ENCODE measurements at regions not wholly inside any gene's neighbourhood (a gene's known extent, or its start where the extent isn't known, plus 50 kb on each side); places are given as distances from the start of the nearest gene placed in this dataset.

- intact Hi-C loops (cut with micrococcal nuclease) = no loop called here
- DNase-seq = no peak
- no peak overlapping the region for H3K4me3 Mint-ChIP-seq
- H3K36me3 Mint-ChIP-seq = no peaks in the 10 kb centered on the region
- no peaks in the 10 kb centered on the region for H3K4me1 Mint-ChIP-seq (ENCODE audit: low read depth)
- H3K9me3 Mint-ChIP-seq = no peaks in the 10 kb centered on the region
- no peak overlapping the region for H3K27ac Mint-ChIP-seq
- POLR2A ChIA-PET = no interaction called here
- CTCF ChIA-PET = no interaction called here
- H3K27me3 Mint-ChIP-seq = no peaks in the 10 kb centered on the region
These were observed 188.3 kb upstream of the EOMES start for GRCh38 chr3:27910456-27910855.

- CTCF ChIA-PET = no interaction called here
- Mint-ChIP-seq H3K36me3 (no peaks in the 10 kb centered on the region), H3K4me1 (ENCODE audit: low read depth) (no peaks in the 10 kb centered on the region)
These were observed 192.1 kb upstream of the EOMES start for GRCh38 chr3:27914199-27914598.

GRCh38 chr3:27923349-27924068 lies 201.4 kb upstream of the EOMES start:
- no peak overlapping the region for H3K4me3 Mint-ChIP-seq
- POLR2A ChIA-PET = no interaction called here
- CTCF ChIA-PET = interaction anchor here (0.5 kb wide), 1 partner anchor 361 kb away, joined by 3 read pairs; no protein-coding TSS in a partner anchor
- DNase-seq = no peak
- H3K36me3 Mint-ChIP-seq = no peaks in the 10 kb centered on the region
- H3K4me1 Mint-ChIP-seq (ENCODE audit: low read depth) = peaks cover 21% of the 10 kb centered on the region
- intact Hi-C loops (cut with micrococcal nuclease) = loop anchor here (1.0 kb wide), 1 partner anchor 17 kb away; no protein-coding TSS in a partner anchor
- no peak overlapping the region for H3K27ac Mint-ChIP-seq
- no peaks in the 10 kb centered on the region for H3K9me3 Mint-ChIP-seq
- H3K27me3 Mint-ChIP-seq = peaks cover 1% of the 10 kb centered on the region

More at GRCh38 chr3:27914199-27914598, 192.1 kb upstream of the EOMES start:
- Mint-ChIP-seq H3K9me3 (no peaks in the 10 kb centered on the region), H3K27ac (no peak overlapping the region), H3K4me3 (no peak overlapping the region), H3K27me3 (no peaks in the 10 kb centered on the region)
- intact Hi-C loops (cut with micrococcal nuclease) = no loop called here
- POLR2A ChIA-PET = no interaction called here
- DNase-seq = no peak

- no peaks in the 10 kb centered on the region for H3K36me3 Mint-ChIP-seq
- peaks cover 30% of the 10 kb centered on the region for H3K4me1 Mint-ChIP-seq (ENCODE audit: low read depth)
- DNase-seq = no peak
- ChIA-PET CTCF (no interaction called here), POLR2A (no interaction called here)
- peaks cover 1% of the 10 kb centered on the region for H3K27me3 Mint-ChIP-seq
- H3K9me3 Mint-ChIP-seq = no peaks in the 10 kb centered on the region
- intact Hi-C loops (cut with micrococcal nuclease) = loop anchor here (1.0 to 5.0 kb wide), 3 partner anchors 34 to 399 kb away; no protein-coding TSS in a partner anchor
- peak overlapping the region; percentile 51 for H3K27ac Mint-ChIP-seq
- no peak overlapping the region for H3K4me3 Mint-ChIP-seq
These were observed 205.8 kb upstream of the EOMES start for GRCh38 chr3:27927882-27928281.

- Mint-ChIP-seq H3K36me3 (no peaks in the 10 kb centered on the region), H3K9me3 (no peaks in the 10 kb centered on the region), H3K4me1 (ENCODE audit: low read depth) (peaks cover 23% of the 10 kb centered on the region), H3K27me3 (no peaks in the 10 kb centered on the region), H3K27ac (no peak overlapping the region), H3K4me3 (no peak overlapping the region)
- no peak for DNase-seq
- ChIA-PET POLR2A (no interaction called here), CTCF (interaction anchor here (0.6 kb wide), 1 partner anchor 396 kb away, joined by 3 read pairs; no protein-coding TSS in a partner anchor)
- intact Hi-C loops (cut with micrococcal nuclease) = no loop called here
These were observed 208.0 kb upstream of the EOMES start for GRCh38 chr3:27930052-27930602.

- POLR2A ChIA-PET = no interaction called here
- Mint-ChIP-seq H3K4me3 (no peak overlapping the region), H3K27me3 (no peaks in the 10 kb centered on the region)
These were observed 213.4 kb upstream of the EOMES start for GRCh38 chr3:27935492-27935891.

GRCh38 chr3:27939521-27939920 lies 217.4 kb upstream of the EOMES start:
- H3K4me1 Mint-ChIP-seq (ENCODE audit: low read depth) = peaks cover 5% of the 10 kb centered on the region
- ChIA-PET CTCF (no interaction called here), POLR2A (no interaction called here)
- no peaks in the 10 kb centered on the region for H3K9me3 Mint-ChIP-seq
- no peaks in the 10 kb centered on the region for H3K36me3 Mint-ChIP-seq
- intact Hi-C loops (cut with micrococcal nuclease) = no loop called here
- H3K27ac Mint-ChIP-seq = no peak overlapping the region
- no peak overlapping the region for H3K4me3 Mint-ChIP-seq
- no peak for DNase-seq
- no peaks in the 10 kb centered on the region for H3K27me3 Mint-ChIP-seq

More at GRCh38 chr3:27935492-27935891, 213.4 kb upstream of the EOMES start:
- no peak for DNase-seq
- H3K27ac Mint-ChIP-seq = no peak overlapping the region
- H3K9me3 Mint-ChIP-seq = no peaks in the 10 kb centered on the region
- CTCF ChIA-PET = interaction anchor here (0.9 kb wide), 1 partner anchor 223 kb away, joined by 3 read pairs; no protein-coding TSS in a partner anchor
- no peaks in the 10 kb centered on the region for H3K36me3 Mint-ChIP-seq
- H3K4me1 Mint-ChIP-seq (ENCODE audit: low read depth) = peaks cover 5% of the 10 kb centered on the region
- intact Hi-C loops (cut with micrococcal nuclease) = no loop called here

GRCh38 chr3:27939940-27940339 lies 217.8 kb upstream of the EOMES start:
- Mint-ChIP-seq H3K4me1 (ENCODE audit: low read depth) (peaks cover 5% of the 10 kb centered on the region), H3K4me3 (no peak overlapping the region), H3K27ac (no peak overlapping the region), H3K36me3 (no peaks in the 10 kb centered on the region), H3K9me3 (no peaks in the 10 kb centered on the region), H3K27me3 (no peaks in the 10 kb centered on the region)
- intact Hi-C loops (cut with micrococcal nuclease) = no loop called here
- ChIA-PET POLR2A (no interaction called here), CTCF (no interaction called here)
- no peak for DNase-seq

- POLR2A ChIA-PET = no interaction called here
- no peaks in the 10 kb centered on the region for H3K27me3 Mint-ChIP-seq
- no peaks in the 10 kb centered on the region for H3K9me3 Mint-ChIP-seq
- CTCF ChIA-PET = interaction anchor here (1.9 kb wide), 1 partner anchor 231 kb away, joined by 5 read pairs; no protein-coding TSS in a partner anchor
- H3K27ac Mint-ChIP-seq = no peak overlapping the region
- H3K36me3 Mint-ChIP-seq = no peaks in the 10 kb centered on the region
- no peak overlapping the region for H3K4me3 Mint-ChIP-seq
- DNase-seq = peak; percentile 18
- H3K4me1 Mint-ChIP-seq (ENCODE audit: low read depth) = no peaks in the 10 kb centered on the region
- intact Hi-C loops (cut with micrococcal nuclease) = no loop called here
These were observed 221.0 kb upstream of the EOMES start for GRCh38 chr3:27943106-27943505.

- Mint-ChIP-seq H3K36me3 (no peaks in the 10 kb centered on the region), H3K27me3 (no peaks in the 10 kb centered on the region), H3K9me3 (peaks cover 6% of the 10 kb centered on the region), H3K4me1 (ENCODE audit: low read depth) (no peaks in the 10 kb centered on the region), H3K27ac (no peak overlapping the region), H3K4me3 (no peak overlapping the region)
- intact Hi-C loops (cut with micrococcal nuclease) = no loop called here
- POLR2A ChIA-PET = no interaction called here
- CTCF ChIA-PET = interaction anchor here (1.4 kb wide), 1 partner anchor 12 kb away, joined by 4 read pairs; no protein-coding TSS in a partner anchor
- DNase-seq = no peak
These were observed 223.1 kb upstream of the EOMES start for GRCh38 chr3:27945229-27945628.

GRCh38 chr3:27960133-27960532 lies 238.0 kb upstream of the EOMES start:
- Mint-ChIP-seq H3K4me3 (no peak overlapping the region), H3K27ac (no peak overlapping the region), H3K9me3 (peaks cover 9% of the 10 kb centered on the region), H3K4me1 (ENCODE audit: low read depth) (peaks cover 31% of the 10 kb centered on the region), H3K27me3 (no peaks in the 10 kb centered on the region), H3K36me3 (peaks cover 2% of the 10 kb centered on the region)
- intact Hi-C loops (cut with micrococcal nuclease) = loop anchor here (5.0 kb wide), 1 partner anchor 92 kb away; no protein-coding TSS in a partner anchor
- ChIA-PET CTCF (no interaction called here), POLR2A (no interaction called here)
- DNase-seq = no peak

- intact Hi-C loops (cut with micrococcal nuclease) = loop anchor here (5.0 kb wide), 1 partner anchor 89 kb away; no protein-coding TSS in a partner anchor
- peak; percentile 35 for DNase-seq
- ChIA-PET CTCF (no interaction called here), POLR2A (no interaction called here)
- H3K4me3 Mint-ChIP-seq = no peak overlapping the region
- H3K36me3 Mint-ChIP-seq = no peaks in the 10 kb centered on the region
- H3K27me3 Mint-ChIP-seq = no peaks in the 10 kb centered on the region
- H3K9me3 Mint-ChIP-seq = peaks cover 1% of the 10 kb centered on the region
- H3K4me1 Mint-ChIP-seq (ENCODE audit: low read depth) = peaks cover 34% of the 10 kb centered on the region
- peak overlapping the region; percentile 1 for H3K27ac Mint-ChIP-seq
These were observed 241.4 kb upstream of the EOMES start for GRCh38 chr3:27963519-27963918.

- Mint-ChIP-seq H3K9me3 (no peaks in the 10 kb centered on the region), H3K36me3 (no peaks in the 10 kb centered on the region), H3K27ac (no peak overlapping the region), H3K27me3 (peaks cover 5% of the 10 kb centered on the region), H3K4me3 (no peak overlapping the region), H3K4me1 (ENCODE audit: low read depth) (peaks cover 3% of the 10 kb centered on the region)
- CTCF ChIA-PET = no interaction called here
- intact Hi-C loops (cut with micrococcal nuclease) = no loop called here
- POLR2A ChIA-PET = no interaction called here
- DNase-seq = no peak
These were observed 249.5 kb upstream of the EOMES start for GRCh38 chr3:27971600-27971999.
